GM12873 (cell line): ENCODE measurements at regions not wholly inside any gene's neighbourhood (a gene's known extent, or its start where the extent isn't known, plus 50 kb on each side); places are given as distances from the start of the nearest gene placed in this dataset.

Experiments used
- CTCF ChIP-seq: IDR thresholded peaks from 2 replicates; pipeline ENCODE4 v1.5.1; 2012; ENCODE audit warnings: low read depth, mild to moderate bottlenecking, moderate library complexity, low read length, control low read depth; ENCODE audit not compliant: insufficient read depth; ENCODE audit errors: missing control alignments

- no peak for TF ChIP-seq CTCF
These were observed 87.8 kb downstream of the UTRN start for GRCh38 chr6:144372611-144373594.

GRCh38 chr6:144377586-144378210 is 92.6 kb downstream of the UTRN start:
- TF ChIP-seq CTCF, result no peak

GRCh38 chr6:144378437-144378836 is 93.3 kb downstream of the UTRN start:
- TF ChIP-seq CTCF, result no peak

- no peak for TF ChIP-seq CTCF
These were observed 94.2 kb downstream of the UTRN start for GRCh38 chr6:144379356-144379755.

- no peak for TF ChIP-seq CTCF
These were observed 98.2 kb downstream of the UTRN start for GRCh38 chr6:144383336-144383735.

GRCh38 chr6:144384427-144384826 is 99.3 kb downstream of the UTRN start:
- TF ChIP-seq CTCF, result no peak

- TF ChIP-seq CTCF, result no peak
These were observed 105.1 kb downstream of the UTRN start for GRCh38 chr6:144390202-144390601.
